ENCODE measurements at regions not wholly inside any gene's neighbourhood (a gene's known extent, or its start where the extent isn't known, plus 50 kb on each side); places are given as distances from the start of the nearest gene placed in this dataset.
A peak's percentile ranks its signal among the peaks of the same experiment; 100 is the strongest.

- TF ChIP-seq USF2 (IDR thresholded peaks at IDR 0.05; ENCODE audit: low read depth, low read length) = no peak
- no peak for TF ChIP-seq BHLHE40 (IDR thresholded peaks at IDR 0.05; ENCODE audit: low read depth, low read length)
- TF ChIP-seq RFX5 (IDR thresholded peaks at IDR 0.05; ENCODE audit: low read depth, low read length) = no peak
- no peak for TF ChIP-seq POLR2A (IDR thresholded peaks at IDR 0.05; ENCODE audit: low read depth, low read length)
- TF ChIP-seq CTCF (conservative IDR thresholded peaks at IDR 0.05; ENCODE audit: low read depth, low read length) = no peak
- TF ChIP-seq CEBPB (IDR thresholded peaks at IDR 0.05; ENCODE audit: low read depth, low read length) = peak; percentile 48; the same call in 1 of the 2 replicates
- peak; percentile 72 for TF ChIP-seq MAFK (IDR thresholded peaks at IDR 0.05; ENCODE audit: low read depth, low read length)
- no peak for TF ChIP-seq RCOR1 (IDR thresholded peaks at IDR 0.05; ENCODE audit: insufficient replicate concordance, low read length)
- TF ChIP-seq MAZ (IDR thresholded peaks at IDR 0.05; ENCODE audit: borderline replicate concordance, low read depth, low read length) = no peak
- no peak for TF ChIP-seq SMC3 (IDR thresholded peaks at IDR 0.05; ENCODE audit: low read depth, low read length)
These were observed 161.6 kb downstream of the IL15 start for GRCh38 chr4:141797966-141798365.

All from IMR-90 (cell line).